Nephron progenitor cell (in vitro differentiated cells): ENCODE measurements at regions not wholly inside any gene's neighbourhood (a gene's known extent, or its start where the extent isn't known, plus 50 kb on each side); places are given as distances from the start of the nearest gene placed in this dataset.

ENCODE experiments used
- DNase-seq: peaks from one replicate; pipeline ENCODE4 v3.0.0; 2021
- H3K27ac Mint-ChIP-seq: 2 replicates; pipeline ENCODE4 v1.8.0; 2021; ENCODE audit warnings: mild to moderate bottlenecking, moderate library complexity, mixed read lengths
- H3K27me3 Mint-ChIP-seq: 2 replicates; pipeline ENCODE4 v1.8.0; 2021; ENCODE audit warnings: mild to moderate bottlenecking, low read depth, mixed read lengths; ENCODE audit not compliant: poor library complexity
- H3K36me3 Mint-ChIP-seq: 2 replicates; pipeline ENCODE4 v1.8.0; 2021; ENCODE audit warnings: low read depth, mixed read lengths
- H3K4me1 Mint-ChIP-seq: 2 replicates; pipeline ENCODE4 v1.8.0; 2021; ENCODE audit warnings: mixed read lengths
- H3K4me3 Mint-ChIP-seq: 2 replicates; pipeline ENCODE4 v1.8.0; 2021; ENCODE audit warnings: mild to moderate bottlenecking, moderate library complexity, mixed read lengths
- H3K9me3 Mint-ChIP-seq: 2 replicates; pipeline ENCODE4 v1.8.0; 2021; ENCODE audit warnings: mild to moderate bottlenecking, moderate library complexity, mixed read lengths
- TF ChIP-seq, protein P1 (sequence below): fragments of 200-600 bp; sonication (generic); IDR thresholded peaks from 2 replicates; pipeline ENCODE4 v1.5.0; 2021; ENCODE audit warnings: antibody characterized with exemption

DNA sequence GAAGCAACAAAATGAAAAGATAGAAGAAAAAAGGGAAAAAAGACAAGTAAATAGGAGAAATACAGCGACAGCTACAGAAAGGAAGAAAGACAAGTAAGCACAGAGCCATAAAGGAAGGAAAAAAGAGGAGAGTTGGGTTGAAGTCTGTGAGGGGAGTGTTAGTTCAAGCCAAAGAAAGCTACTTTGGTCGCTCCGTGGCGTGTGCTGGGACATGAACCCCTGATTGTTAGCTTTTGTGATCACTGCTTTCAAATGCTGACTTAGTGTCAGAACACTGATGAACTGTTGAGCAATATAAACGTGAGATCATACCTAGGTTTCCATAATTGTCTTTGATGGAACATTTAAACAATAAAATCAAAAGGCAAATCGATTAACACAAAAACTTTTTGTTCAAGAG lies 370.1 kb downstream of the TMEM161B start:
- Mint-ChIP-seq H3K36me3 (peaks cover 9% of the 10 kb centered on the region), H3K9me3 (no peaks in the 10 kb centered on the region), H3K4me1 (peaks cover 78% of the 10 kb centered on the region), H3K4me3 (peak overlapping the region; percentile 41), H3K27ac (peak overlapping the region; percentile 99), H3K27me3 (no peaks in the 10 kb centered on the region)
- DNase-seq = no peak
- TF ChIP-seq, protein P1, sequence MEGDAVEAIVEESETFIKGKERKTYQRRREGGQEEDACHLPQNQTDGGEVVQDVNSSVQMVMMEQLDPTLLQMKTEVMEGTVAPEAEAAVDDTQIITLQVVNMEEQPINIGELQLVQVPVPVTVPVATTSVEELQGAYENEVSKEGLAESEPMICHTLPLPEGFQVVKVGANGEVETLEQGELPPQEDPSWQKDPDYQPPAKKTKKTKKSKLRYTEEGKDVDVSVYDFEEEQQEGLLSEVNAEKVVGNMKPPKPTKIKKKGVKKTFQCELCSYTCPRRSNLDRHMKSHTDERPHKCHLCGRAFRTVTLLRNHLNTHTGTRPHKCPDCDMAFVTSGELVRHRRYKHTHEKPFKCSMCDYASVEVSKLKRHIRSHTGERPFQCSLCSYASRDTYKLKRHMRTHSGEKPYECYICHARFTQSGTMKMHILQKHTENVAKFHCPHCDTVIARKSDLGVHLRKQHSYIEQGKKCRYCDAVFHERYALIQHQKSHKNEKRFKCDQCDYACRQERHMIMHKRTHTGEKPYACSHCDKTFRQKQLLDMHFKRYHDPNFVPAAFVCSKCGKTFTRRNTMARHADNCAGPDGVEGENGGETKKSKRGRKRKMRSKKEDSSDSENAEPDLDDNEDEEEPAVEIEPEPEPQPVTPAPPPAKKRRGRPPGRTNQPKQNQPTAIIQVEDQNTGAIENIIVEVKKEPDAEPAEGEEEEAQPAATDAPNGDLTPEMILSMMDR = no peak

DNA sequence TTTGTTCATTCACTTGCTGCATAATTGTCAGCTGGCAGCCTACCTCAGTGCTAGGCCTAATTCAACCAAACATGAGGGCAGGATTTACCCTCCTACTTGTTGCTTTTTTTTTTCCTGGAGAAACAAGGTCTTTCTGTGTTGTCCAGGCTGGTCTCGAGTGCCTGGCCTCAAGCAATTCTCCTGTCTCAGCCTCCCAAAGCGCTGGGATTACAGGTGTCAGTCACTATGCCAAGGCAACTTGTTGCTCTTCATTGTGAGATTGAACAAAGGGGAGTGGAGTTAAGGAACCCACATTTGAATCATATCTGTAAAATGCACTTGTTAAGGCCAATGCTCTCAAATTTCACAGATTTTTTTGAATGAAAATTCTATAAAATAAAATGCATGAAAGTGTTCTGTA lies 380.5 kb downstream of the TMEM161B start:
- no peak overlapping the region for H3K27ac Mint-ChIP-seq
- no peak for DNase-seq
- H3K4me1 Mint-ChIP-seq = peaks cover 36% of the 10 kb centered on the region
- peaks cover 4% of the 10 kb centered on the region for H3K27me3 Mint-ChIP-seq
- no peak overlapping the region for H3K4me3 Mint-ChIP-seq
- H3K36me3 Mint-ChIP-seq = peaks cover 17% of the 10 kb centered on the region
- H3K9me3 Mint-ChIP-seq = peaks cover 23% of the 10 kb centered on the region
- TF ChIP-seq, protein P1 = no peak

DNA sequence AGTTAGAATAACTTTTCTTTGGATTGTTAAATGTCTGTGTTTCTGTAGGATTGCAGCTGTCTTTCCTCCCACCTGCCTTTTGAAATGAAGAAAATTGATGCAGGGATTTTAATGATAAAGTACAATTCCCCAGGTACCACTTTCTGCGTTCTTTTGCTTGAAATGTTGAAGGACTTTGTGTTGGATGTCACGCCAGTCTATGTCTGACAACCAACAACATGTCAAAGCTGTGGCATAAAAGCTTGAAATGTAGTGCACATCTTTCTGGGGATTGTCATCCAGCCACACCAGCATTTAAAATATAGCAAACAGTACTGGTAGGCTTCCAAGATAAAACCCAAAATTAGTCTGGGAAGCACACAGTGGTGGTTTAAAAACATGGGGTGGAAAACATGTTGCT lies 381.4 kb downstream of the TMEM161B start:
- H3K27ac Mint-ChIP-seq = peak overlapping the region; percentile 57
- H3K27me3 Mint-ChIP-seq = peaks cover 4% of the 10 kb centered on the region
- H3K36me3 Mint-ChIP-seq = peaks cover 17% of the 10 kb centered on the region
- TF ChIP-seq, protein P1 = no peak
- DNase-seq = no peak
- no peak overlapping the region for H3K4me3 Mint-ChIP-seq
- peaks cover 36% of the 10 kb centered on the region for H3K4me1 Mint-ChIP-seq
- H3K9me3 Mint-ChIP-seq = peaks cover 32% of the 10 kb centered on the region

DNA sequence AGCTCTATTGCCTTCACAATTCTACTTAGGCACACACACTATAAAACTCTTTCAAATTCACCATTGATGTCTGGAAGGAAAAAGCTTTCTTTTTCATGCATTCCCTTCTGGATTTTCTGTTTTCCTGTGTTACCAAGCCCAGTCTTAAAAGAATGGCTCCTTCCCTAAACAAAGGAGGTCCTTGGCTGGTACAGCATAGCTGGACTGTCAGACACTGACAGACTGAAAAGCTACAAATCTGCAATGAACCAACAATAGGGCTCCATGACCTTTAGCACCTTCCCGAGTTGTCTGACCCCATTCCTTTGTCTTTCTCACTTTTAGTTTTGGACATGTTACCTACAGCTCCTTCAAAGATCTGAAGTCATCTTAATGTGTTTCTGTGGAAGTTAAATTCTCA lies 382.5 kb downstream of the TMEM161B start:
- Mint-ChIP-seq H3K27ac (peak overlapping the region; percentile 2), H3K4me3 (no peak overlapping the region), H3K27me3 (peaks cover 7% of the 10 kb centered on the region), H3K36me3 (peaks cover 23% of the 10 kb centered on the region), H3K9me3 (peaks cover 39% of the 10 kb centered on the region), H3K4me1 (peaks cover 34% of the 10 kb centered on the region)
- no peak for DNase-seq
- TF ChIP-seq, protein P1 = no peak

DNA sequence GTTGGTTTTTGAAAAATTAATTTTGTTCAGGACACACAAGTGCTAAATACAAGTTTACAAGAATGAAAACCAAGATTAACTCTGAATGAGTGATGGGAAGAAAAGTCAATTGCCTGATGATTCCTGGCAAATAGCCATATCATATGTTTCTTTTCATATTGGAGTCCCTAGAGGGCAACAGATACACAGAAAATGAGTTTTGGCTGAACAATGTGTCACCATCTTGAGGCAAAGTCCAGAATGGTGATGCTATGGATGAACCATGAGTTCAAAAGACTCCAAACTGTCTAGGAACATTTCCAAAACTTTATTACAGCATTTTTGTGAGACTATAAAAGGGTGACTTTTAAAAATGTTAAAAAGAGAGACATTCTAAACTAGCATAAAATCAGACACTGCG lies 382.9 kb downstream of the TMEM161B start:
- H3K36me3 Mint-ChIP-seq = peaks cover 24% of the 10 kb centered on the region
- TF ChIP-seq, protein P1 = no peak
- no peak for DNase-seq
- H3K4me1 Mint-ChIP-seq = peaks cover 31% of the 10 kb centered on the region
- no peak overlapping the region for H3K4me3 Mint-ChIP-seq
- H3K27me3 Mint-ChIP-seq = peaks cover 7% of the 10 kb centered on the region
- peaks cover 42% of the 10 kb centered on the region for H3K9me3 Mint-ChIP-seq
- H3K27ac Mint-ChIP-seq = peak overlapping the region; percentile 2

DNA sequence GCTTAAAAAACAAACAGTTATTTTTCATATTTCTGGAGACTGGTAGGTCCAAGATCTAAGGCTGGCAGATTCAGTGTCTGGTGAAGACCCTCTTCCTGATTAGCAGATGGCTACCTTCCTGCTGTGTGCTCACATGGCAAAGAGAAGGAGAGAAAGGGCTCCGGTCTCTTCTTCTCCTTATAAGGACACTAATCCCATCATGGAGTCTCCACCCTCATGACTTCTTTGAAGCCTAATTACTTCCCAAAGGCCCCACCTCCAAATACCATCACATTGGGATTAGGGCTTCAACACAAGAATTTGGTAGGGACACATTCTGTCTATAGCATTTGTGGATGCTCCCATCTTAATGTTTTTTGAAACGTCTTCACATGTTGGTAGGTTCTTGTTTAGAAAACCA lies 391.1 kb downstream of the TMEM161B start:
- H3K9me3 Mint-ChIP-seq = peaks cover 35% of the 10 kb centered on the region
- TF ChIP-seq, protein P1 = no peak
- H3K36me3 Mint-ChIP-seq = peaks cover 32% of the 10 kb centered on the region
- DNase-seq = no peak
- H3K27me3 Mint-ChIP-seq = peaks cover 3% of the 10 kb centered on the region
- H3K4me1 Mint-ChIP-seq = peaks cover 23% of the 10 kb centered on the region
- no peak overlapping the region for H3K4me3 Mint-ChIP-seq
- H3K27ac Mint-ChIP-seq = no peak overlapping the region
